ENCODE measurements at regions not wholly inside any gene's neighbourhood (a gene's known extent, or its start where the extent isn't known, plus 50 kb on each side); places are given as distances from the start of the nearest gene placed in this dataset.
A peak's percentile ranks its signal among the peaks of the same experiment; 100 is the strongest.
"Not testable (repeated sequence)": the region's sequence is repeated elsewhere in the genome, so short reads cannot be mapped to it uniquely, and the experiment has no call there.

DNA sequence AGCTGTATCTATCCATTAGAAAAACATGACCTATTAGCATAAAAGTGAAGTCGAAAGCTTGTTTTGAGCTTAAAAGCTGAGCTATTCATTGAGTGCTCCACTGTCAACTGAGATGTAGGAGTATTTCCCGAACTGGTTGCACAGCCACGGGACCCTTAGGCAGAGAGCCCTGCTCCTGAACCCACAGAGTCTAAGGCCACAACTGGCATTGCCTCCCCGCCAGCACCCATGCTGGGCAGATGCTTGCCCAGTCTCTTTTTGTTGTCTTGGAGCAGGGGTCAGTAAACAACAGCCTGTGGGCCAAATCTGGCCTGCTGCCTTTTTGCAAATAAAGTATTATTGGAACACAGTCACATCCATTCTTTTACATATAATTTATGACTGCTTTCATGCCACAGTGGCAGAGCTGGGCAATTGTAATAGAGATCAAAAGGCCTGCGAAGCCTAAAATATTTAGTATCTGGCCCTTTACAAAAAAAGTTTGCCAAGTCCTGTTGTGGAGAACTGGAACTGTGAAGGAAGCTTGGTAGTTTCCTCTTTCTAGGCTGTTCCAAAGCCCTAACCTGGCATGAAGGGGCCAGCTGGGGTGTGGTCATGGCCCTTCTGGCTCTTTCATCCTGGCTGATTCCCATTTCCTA lies 58.4 kb upstream of the WAPL start:
- TF ChIP-seq, protein P1, sequence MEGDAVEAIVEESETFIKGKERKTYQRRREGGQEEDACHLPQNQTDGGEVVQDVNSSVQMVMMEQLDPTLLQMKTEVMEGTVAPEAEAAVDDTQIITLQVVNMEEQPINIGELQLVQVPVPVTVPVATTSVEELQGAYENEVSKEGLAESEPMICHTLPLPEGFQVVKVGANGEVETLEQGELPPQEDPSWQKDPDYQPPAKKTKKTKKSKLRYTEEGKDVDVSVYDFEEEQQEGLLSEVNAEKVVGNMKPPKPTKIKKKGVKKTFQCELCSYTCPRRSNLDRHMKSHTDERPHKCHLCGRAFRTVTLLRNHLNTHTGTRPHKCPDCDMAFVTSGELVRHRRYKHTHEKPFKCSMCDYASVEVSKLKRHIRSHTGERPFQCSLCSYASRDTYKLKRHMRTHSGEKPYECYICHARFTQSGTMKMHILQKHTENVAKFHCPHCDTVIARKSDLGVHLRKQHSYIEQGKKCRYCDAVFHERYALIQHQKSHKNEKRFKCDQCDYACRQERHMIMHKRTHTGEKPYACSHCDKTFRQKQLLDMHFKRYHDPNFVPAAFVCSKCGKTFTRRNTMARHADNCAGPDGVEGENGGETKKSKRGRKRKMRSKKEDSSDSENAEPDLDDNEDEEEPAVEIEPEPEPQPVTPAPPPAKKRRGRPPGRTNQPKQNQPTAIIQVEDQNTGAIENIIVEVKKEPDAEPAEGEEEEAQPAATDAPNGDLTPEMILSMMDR (conservative IDR thresholded peaks at IDR 0.05; ENCODE audit: low read depth, low read length): no peak
- no peak for DNase-seq (ENCODE audit: low read depth)
- H3K4me3 ChIP-seq (ENCODE audit: low read depth, low read length): no peak overlapping the region

DNA sequence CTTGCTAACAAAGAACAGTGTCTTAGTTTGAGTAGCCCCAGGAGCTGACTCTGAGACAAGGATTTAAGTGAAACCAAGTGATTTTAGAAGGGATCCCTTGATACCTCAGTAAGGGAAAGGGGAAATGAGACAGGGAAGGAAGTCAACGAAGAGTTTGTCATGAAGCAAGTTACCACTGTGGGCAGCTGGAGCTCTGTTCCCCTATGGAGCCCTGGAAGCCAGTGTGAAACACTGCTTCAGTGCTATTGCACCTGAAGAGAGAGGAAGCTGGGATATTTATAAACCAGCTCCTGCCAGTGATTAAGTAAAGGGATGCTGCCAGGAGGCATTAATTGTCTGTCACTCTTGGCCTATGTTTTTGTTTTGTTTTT lies 58.9 kb upstream of the WAPL start:
- DNase-seq (ENCODE audit: low read depth): no peak
- TF ChIP-seq, protein P1 (conservative IDR thresholded peaks at IDR 0.05; ENCODE audit: low read depth, low read length): no peak
- H3K4me3 ChIP-seq (ENCODE audit: low read depth, low read length): no peak overlapping the region

DNA sequence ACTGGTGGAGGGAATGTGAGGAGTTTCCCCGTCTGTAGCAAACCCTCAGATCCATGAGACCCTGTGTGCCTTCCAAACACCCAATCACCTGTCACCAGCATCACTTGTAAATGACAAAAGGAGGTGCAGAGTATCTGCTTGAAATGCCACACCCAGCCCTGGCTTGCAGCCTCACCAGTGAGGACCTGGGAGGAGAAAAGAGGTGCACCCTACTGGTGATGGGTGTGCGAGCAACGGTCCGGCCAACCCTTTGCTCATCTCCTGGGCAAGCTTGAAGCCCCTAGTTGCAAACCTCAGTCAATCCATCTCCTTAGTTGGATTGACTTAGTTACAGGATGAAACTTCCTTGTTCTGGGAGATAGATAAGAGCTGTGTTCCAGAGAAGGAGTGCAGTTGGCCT lies 62.4 kb upstream of the WAPL start:
- TF ChIP-seq, protein P1 (conservative IDR thresholded peaks at IDR 0.05; ENCODE audit: low read depth, low read length): peak; percentile 31
- DNase-seq (ENCODE audit: low read depth): no peak
- no peak overlapping the region for H3K4me3 ChIP-seq (ENCODE audit: low read depth, low read length)

DNA sequence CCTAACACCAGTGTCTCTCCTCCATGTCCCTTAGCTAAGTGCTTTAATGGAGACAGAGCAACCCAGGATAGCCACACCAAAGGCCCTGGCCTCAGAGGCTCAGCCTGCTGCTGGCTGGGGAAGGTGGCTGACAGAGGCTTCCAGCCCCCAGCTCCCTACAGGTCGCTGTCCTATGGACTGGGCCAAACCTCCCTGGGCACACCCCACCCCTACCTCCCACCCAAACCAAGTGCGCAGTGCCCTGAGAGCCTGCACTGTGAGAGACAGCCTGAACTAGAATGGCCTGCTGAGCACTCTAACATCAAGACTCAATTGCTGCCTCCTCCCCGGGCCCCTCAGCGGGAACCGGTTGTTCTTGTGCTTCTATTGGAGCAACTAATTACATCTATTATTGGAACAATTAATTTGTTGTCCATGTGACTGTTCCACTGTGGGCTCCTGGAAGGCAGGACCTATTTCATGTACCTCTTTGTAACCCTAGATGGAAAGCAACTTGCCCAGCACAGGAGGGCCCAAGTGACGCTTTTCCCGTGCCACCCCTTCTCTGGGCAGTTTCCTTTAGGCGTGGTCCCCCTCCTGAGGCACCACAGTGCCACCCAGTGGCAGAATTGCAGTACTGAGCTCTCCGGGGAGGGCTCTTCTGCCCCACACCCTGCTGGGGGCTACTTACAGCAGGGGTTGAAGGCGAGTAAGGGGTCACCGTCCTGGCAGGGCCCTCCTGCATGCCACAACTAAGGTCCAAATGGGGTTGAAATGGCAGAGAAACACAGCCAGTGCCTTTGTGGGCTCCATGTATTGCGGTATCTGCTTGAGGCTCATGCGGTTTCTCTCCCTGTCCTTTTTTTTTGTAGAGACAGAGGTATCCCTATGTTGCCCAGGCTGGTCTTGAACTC lies 63.7 kb upstream of the WAPL start:
- TF ChIP-seq, protein P1 (conservative IDR thresholded peaks at IDR 0.05; ENCODE audit: low read depth, low read length): peak; percentile 100
- DNase-seq (ENCODE audit: low read depth): peak; percentile 67
- peak overlapping the region; percentile 22 for H3K4me3 ChIP-seq (ENCODE audit: low read depth, low read length)

GRCh38 chr10:86586516-86586915 lies 64.9 kb upstream of the WAPL start:
- TF ChIP-seq, protein P1 (conservative IDR thresholded peaks at IDR 0.05; ENCODE audit: low read depth, low read length): no peak
- DNase-seq (ENCODE audit: low read depth): no peak
- H3K4me3 ChIP-seq (ENCODE audit: low read depth, low read length): no peak overlapping the region

DNA sequence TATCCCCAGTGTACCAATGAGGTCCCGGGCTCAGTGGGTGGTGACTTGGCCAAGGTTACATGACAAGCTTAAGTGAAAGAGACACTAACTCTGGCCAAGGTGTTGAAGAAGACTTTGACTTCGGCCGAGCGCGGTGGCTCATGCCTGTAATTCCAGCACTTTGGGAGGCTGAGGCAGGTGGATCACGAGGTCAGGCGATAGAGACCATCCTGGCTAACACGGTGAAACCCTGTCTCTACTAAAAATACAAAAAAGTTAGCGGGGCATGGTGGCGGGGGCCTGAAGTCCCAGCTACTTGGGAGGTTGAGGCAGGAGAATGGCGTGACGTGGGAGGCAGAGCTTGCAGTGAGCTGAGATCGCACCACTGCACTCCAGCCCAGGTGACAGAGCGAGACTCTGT lies 65.6 kb upstream of the OPN4 start:
- H3K4me3 ChIP-seq (ENCODE audit: low read depth, low read length); DNase-seq (ENCODE audit: low read depth): not testable (repeated sequence)

GRCh38 chr10:86591436-86591835 lies 62.9 kb upstream of the OPN4 start:
- TF ChIP-seq, protein P1 (conservative IDR thresholded peaks at IDR 0.05; ENCODE audit: low read depth, low read length): no peak
- no peak for DNase-seq (ENCODE audit: low read depth)
- H3K4me3 ChIP-seq (ENCODE audit: low read depth, low read length): no peak overlapping the region
